ENCODE measurements at regions not wholly inside any gene's neighbourhood (a gene's known extent, or its start where the extent isn't known, plus 50 kb on each side); places are given as distances from the start of the nearest gene placed in this dataset.

GRCh38 chr11:70509476-70509875 is 111.1 kb downstream of the CTTN start:
- Histone ChIP-seq H3F3A (replicated peaks; ENCODE audit: low read depth) (no peaks in the 10 kb centered on the region), H3K27me3 (ENCODE audit: insufficient read depth) (no peaks in the 10 kb centered on the region), H3K4me1 (ENCODE audit: insufficient read depth) (no peaks in the 10 kb centered on the region), H3K36me3 (ENCODE audit: insufficient read depth) (no peaks in the 10 kb centered on the region), H2AFZ (no peak overlapping the region), H3K9me2 (ENCODE audit: insufficient read depth) (no peaks in the 10 kb centered on the region), H4K20me1 (replicated peaks; ENCODE audit: insufficient read depth) (no peaks in the 10 kb centered on the region; the same call in 1 of the 2 replicates), H3K4me3 (no peak overlapping the region), H3K4me2 (no peak overlapping the region), H3K27ac (ENCODE audit: low read depth) (no peak overlapping the region), H3K79me2 (replicated peaks; ENCODE audit: insufficient read depth) (no peaks in the 10 kb centered on the region)
- no peaks in the 10 kb centered on the region for H3K36me3 Mint-ChIP-seq (ENCODE audit: low read depth)
- peaks cover 24% of the 10 kb centered on the region for H3K4me1 Mint-ChIP-seq
- TF ChIP-seq EZH2phosphoT487 (IDR thresholded peaks at IDR 0.05; ENCODE audit: unreplicated experiment) (no peak), ZNF114 (CRISPR knock-in tag; IDR thresholded peaks at IDR 0.05) (no peak), ZNF462 (CRISPR knock-in tag; IDR thresholded peaks at IDR 0.05) (no peak), CREB1 (CRISPR knock-in tag; IDR thresholded peaks at IDR 0.05; ENCODE audit: low read depth) (no peak), ZNF331 (CRISPR knock-in tag; IDR thresholded peaks at IDR 0.05; ENCODE audit: low read depth) (no peak), JUNB (IDR thresholded peaks at IDR 0.05; ENCODE audit: unreplicated experiment) (no peak), ETS1 (IDR thresholded peaks at IDR 0.05) (no peak), POLR2AphosphoS5 (IDR thresholded peaks at IDR 0.05; ENCODE audit: low read depth) (no peak), REST (IDR thresholded peaks at IDR 0.05; ENCODE audit: unreplicated experiment) (no peak)
- DNase-seq (ENCODE audit: low spot score) (no peak), ATAC-seq (peak; percentile 54)
- H3K9me3 Mint-ChIP-seq, result peaks cover 13% of the 10 kb centered on the region; the same call in 2 of the 3 replicates
- H3K4me3 Mint-ChIP-seq, result no peak overlapping the region
- H3K27me3 Mint-ChIP-seq (ENCODE audit: insufficient read depth, low read depth, poor library complexity), result peaks cover 26% of the 10 kb centered on the region
- peak overlapping the region; percentile 60; the same call in 1 of the 2 replicates for H3K27ac Mint-ChIP-seq

Measured in GM23338 (cell line).